GM12891 (cell line): ENCODE measurements at regions not wholly inside any gene's neighbourhood (a gene's known extent, or its start where the extent isn't known, plus 50 kb on each side); places are given as distances from the start of the nearest gene placed in this dataset.

Source experiments
- POLR2A ChIP-seq: IDR thresholded peaks from 2 replicates; pipeline ENCODE4 v1.6.1; 2011; ENCODE audit warnings: low read depth, low read length, control low read depth
- POLR2AphosphoS5 ChIP-seq: IDR thresholded peaks from 2 replicates; pipeline ENCODE4 v1.6.1; 2011; ENCODE audit warnings: low read depth, low read length, control low read depth
- SPI1 ChIP-seq: IDR thresholded peaks from 2 replicates; pipeline ENCODE4 v1.6.1; 2011; ENCODE audit warnings: low read depth, low read length, control low read depth
- TAF1 ChIP-seq: IDR thresholded peaks from 2 replicates; pipeline ENCODE4 v1.6.1; 2011; ENCODE audit warnings: low read depth, low read length, control low read depth

DNA sequence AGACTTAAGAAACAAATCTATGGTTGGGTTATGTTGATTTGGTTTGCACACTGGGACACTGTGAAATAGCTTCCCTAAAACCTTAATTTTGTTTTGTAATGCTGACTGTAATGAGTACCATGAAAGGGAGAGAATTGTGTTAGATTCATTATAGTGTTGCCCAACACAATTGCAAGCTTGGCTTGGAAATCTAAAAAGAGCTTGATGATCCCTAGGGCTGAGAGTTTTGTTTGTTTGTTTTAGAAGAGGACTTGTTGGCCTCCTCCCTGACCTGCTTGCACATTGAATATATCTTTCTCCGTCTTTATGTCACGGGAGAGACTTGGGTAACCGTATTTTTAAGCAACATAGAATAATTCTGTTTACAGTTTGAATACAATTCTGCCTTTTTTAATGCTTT is 410.1 kb downstream of the ARL4A start:
- TF ChIP-seq POLR2A (no peak), POLR2AphosphoS5 (no peak), SPI1 (no peak), TAF1 (no peak)
